SW 1271 (cell line): ENCODE measurements at regions not wholly inside any gene's neighbourhood (a gene's known extent, or its start where the extent isn't known, plus 50 kb on each side); places are given as distances from the start of the nearest gene placed in this dataset.

Source experiments
- DNase-seq, 2 experiments: peaks; one replicate each; lab custom pipeline; 2025; lab: John Stamatoyannopoulos, UW

- DNase-seq = no peak
Observed at GRCh38 chr1:60589916-60590315, 492.4 kb upstream of the NFIA start.

- DNase-seq = no peak
Observed at GRCh38 chr1:60589046-60589748, 493.2 kb upstream of the NFIA start.

GRCh38 chr1:60584371-60584770 lies 498.0 kb upstream of the NFIA start:
- DNase-seq = no peak

GRCh38 chr1:60583696-60584095 lies 498.7 kb upstream of the NFIA start:
- DNase-seq = no peak

GRCh38 chr1:60581455-60582220 lies 500.7 kb upstream of the NFIA start:
- no peak for DNase-seq

- DNase-seq = no peak
Observed at GRCh38 chr1:60577029-60577428, 503.5 kb upstream of the C1orf87 start.

GRCh38 chr1:60575326-60575977 lies 501.9 kb upstream of the C1orf87 start:
- DNase-seq = no peak

- DNase-seq = peak in 1 of 2 experiments; percentile 36
Observed at GRCh38 chr1:60573726-60574409, 500.3 kb upstream of the C1orf87 start.

GRCh38 chr1:60573121-60573520 lies 499.6 kb upstream of the C1orf87 start:
- no peak for DNase-seq

- no peak for DNase-seq
Observed at GRCh38 chr1:60572378-60572777, 498.8 kb upstream of the C1orf87 start.

- no peak for DNase-seq
Observed at GRCh38 chr1:60571811-60572210, 498.2 kb upstream of the C1orf87 start.

- DNase-seq = no peak
Observed at GRCh38 chr1:60569189-60569588, 495.6 kb upstream of the C1orf87 start.

- DNase-seq = no peak
Observed at GRCh38 chr1:60567256-60567655, 493.7 kb upstream of the C1orf87 start.

GRCh38 chr1:60564916-60565750 lies 491.6 kb upstream of the C1orf87 start:
- no peak for DNase-seq

- DNase-seq = no peak
Observed at GRCh38 chr1:60563777-60564535, 490.4 kb upstream of the C1orf87 start.

GRCh38 chr1:60562740-60563139 lies 489.2 kb upstream of the C1orf87 start:
- no peak for DNase-seq

- DNase-seq = no peak
Observed at GRCh38 chr1:60560701-60561100, 487.1 kb upstream of the C1orf87 start.

GRCh38 chr1:60558236-60558635 lies 484.7 kb upstream of the C1orf87 start:
- no peak for DNase-seq

- DNase-seq = no peak
Observed at GRCh38 chr1:60553730-60554129, 480.2 kb upstream of the C1orf87 start.

GRCh38 chr1:60547821-60548220 lies 474.3 kb upstream of the C1orf87 start:
- DNase-seq = no peak
